Dermis blood vessel endothelial cell (primary cell): ENCODE measurements at regions not wholly inside any gene's neighbourhood (a gene's known extent, or its start where the extent isn't known, plus 50 kb on each side); places are given as distances from the start of the nearest gene placed in this dataset.

Source experiments
- DNase-seq: peaks from one replicate; pipeline ENCODE4 v3.0.0; 2010

GRCh38 chr2:28694364-28694763 is 57.3 kb upstream of the PPP1CB start:
- no peak for DNase-seq

GRCh38 chr2:28695245-28695647 is 56.4 kb upstream of the PPP1CB start:
- no peak for DNase-seq

DNA sequence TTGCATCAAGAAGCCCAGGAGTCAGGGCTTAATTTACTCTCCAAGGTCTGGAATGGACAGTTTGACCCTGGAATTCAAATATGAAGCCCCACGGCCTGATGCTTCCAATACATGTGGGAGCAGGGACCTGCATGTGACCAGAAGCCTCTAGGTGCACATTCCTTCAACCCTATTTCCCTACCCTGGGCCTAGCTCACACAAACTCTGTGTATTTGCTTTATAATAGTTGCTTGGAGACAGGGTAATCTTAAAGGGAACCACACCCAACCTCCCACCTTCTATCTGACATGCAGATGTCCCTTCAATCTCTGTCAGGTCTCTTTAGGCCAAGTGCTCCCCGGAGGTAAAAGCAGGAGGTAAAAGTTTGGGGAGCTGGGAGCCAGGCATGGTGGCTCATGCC is 55.4 kb upstream of the PPP1CB start:
- no peak for DNase-seq

- DNase-seq, result peak; percentile 14
These were observed 54.0 kb upstream of the PPP1CB start for GRCh38 chr2:28697602-28698149.

DNA sequence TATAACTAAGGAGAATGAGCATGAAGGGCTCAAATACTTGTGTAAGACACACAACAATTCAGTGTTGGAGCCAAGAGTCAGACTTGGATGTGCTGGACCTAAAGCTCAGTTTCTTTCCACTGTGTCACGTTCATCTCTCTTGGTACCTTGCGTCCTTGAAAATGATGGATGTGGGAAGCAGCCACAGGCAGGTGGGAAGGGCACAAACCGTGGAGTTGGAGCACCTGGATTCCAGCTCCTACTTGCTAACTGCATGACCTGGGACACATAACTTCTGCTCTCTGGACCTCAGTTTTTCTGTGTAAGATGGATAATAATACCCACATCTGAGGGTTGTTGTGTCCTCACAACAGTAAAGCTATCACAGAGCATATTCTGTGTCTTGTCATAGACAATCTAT is 53.1 kb upstream of the PPP1CB start:
- DNase-seq, result no peak
